ENCODE measurements at regions not wholly inside any gene's neighbourhood (a gene's known extent, or its start where the extent isn't known, plus 50 kb on each side); places are given as distances from the start of the nearest gene placed in this dataset.

- TF ChIP-seq CTCF (IDR thresholded peaks at IDR 0.05; ENCODE audit: insufficient read depth, low read depth, low read length) (no peak), EZH2 (IDR thresholded peaks at IDR 0.05; ENCODE audit: insufficient read depth, low read length) (no peak)
These were observed 324.1 kb upstream of the CRIM1 start for GRCh38 chr2:36031471-36031870.
